Left ventricle myocardium superior (tissue), 1 donor: ENCODE measurements at regions not wholly inside any gene's neighbourhood (a gene's known extent, or its start where the extent isn't known, plus 50 kb on each side); places are given as distances from the start of the nearest gene placed in this dataset.
"Not testable (repeated sequence)": the region's sequence is repeated elsewhere in the genome, so short reads cannot be mapped to it uniquely, and the experiment has no call there.

Experiments
- ATAC-seq: fragments of 200-7000 bp; cut with Tn5 transposase; one replicate; pipeline ENCODE4 v1.9.1; 2020; ENCODE audit warnings: mild to moderate bottlenecking, moderate library complexity
- DNase-seq: peaks from one replicate; pipeline ENCODE4 v3.0.0-alpha.2; 2020
- intact Hi-C: fragments of 100-400 bp; cut with micrococcal nuclease; formaldehyde crosslinking; loops from one replicate; pipeline ENCODE4 v1.11.0; 2022
- donor health status: DM: no; HTN: yes; CAD: no; lungs with severe emphysema.

DNA sequence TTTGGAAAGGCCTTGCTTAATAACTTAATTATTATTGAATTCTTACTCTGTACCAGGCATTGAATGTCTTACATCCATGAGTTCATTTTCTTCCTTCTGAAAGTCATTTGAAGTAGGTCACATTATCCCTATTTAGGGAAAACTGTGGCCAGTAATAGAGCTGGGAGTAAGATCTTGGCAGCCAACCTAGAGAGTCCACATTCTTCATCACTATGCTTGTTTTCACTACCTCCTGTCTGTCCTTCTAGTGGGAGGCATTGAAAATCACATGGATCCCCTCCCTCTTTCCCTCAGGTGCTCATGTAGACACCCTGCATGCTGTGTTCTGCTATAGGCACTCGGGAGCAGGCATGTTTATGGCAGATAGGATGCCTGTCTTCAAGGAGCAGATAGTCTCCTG lies 154.9 kb downstream of the EBLN2 start:
- DNase-seq (no peak), ATAC-seq (no peak)
- intact Hi-C loops, result no loop called here

DNA sequence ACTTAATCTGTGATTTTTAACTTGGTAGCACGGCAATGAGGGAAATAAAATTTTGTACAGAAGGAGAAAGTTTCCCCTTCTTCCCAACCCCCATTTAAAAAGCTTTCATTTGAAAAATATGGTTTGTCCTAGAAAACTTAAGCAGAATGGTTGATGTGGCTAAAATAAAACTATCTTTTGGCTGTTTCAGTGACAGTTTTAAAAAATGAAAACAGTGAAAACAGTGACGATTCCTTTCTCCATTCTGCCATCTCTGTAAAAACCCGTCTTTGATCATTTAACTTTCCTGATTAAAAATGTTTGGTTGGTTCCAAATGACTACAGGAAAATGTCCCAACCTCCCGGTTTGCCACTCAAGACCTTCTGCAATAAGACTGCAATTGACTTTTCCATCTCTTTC lies 160.7 kb downstream of the EBLN2 start:
- no peak for ATAC-seq
- DNase-seq, result no peak
- intact Hi-C loops, result no loop called here

GRCh38 chr3:73225146-73225855 lies 163.8 kb downstream of the EBLN2 start:
- intact Hi-C loops, result no loop called here
- DNase-seq (no peak), ATAC-seq (no peak)

- ATAC-seq (no peak), DNase-seq (no peak)
- intact Hi-C loops, result no loop called here
Measured at GRCh38 chr3:73225991-73226390, 164.5 kb downstream of the EBLN2 start.

DNA sequence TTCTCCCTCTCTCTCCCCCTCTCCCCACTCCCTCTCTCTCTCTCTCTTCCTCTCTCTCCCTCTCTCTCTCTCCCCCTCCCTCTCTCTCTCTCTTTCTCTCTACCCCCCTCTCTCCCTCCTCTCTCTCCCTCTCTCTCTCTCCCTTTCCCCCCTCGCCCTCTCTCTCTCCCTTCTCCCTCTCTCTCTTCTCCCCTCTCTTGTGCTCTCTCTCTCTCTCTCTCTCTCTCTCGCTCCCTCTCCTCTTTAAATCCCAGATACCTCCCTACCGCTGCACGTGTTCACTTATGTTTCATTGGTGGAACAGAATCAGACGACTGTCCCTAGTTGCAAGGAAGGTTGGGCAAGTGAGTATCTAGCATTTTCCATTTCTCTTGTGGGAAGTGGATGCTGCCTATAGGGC lies 166.5 kb downstream of the EBLN2 start:
- intact Hi-C loops, result no loop called here
- DNase-seq (no peak), ATAC-seq (no peak)

DNA sequence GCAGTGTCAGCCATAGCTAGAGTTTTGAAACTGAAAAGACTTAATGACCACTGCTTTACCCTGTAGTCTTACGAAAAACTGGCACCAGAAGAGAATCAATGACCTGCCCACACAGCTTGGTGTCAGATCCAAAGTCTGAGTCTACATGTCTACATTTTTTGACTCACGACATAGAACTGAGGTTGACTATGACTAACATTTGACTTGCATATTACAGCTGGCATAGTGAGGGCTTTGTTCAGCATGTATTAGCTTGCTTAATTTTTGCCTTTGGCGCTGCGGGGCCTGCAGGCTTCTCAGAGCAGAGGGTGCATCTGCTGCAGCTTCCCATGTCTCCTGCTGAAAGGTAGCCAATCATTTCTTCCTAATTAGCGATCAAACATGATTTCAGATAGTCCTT lies 167.0 kb downstream of the EBLN2 start:
- DNase-seq, result no peak
- intact Hi-C loops, result no loop called here
- no peak for ATAC-seq

DNA sequence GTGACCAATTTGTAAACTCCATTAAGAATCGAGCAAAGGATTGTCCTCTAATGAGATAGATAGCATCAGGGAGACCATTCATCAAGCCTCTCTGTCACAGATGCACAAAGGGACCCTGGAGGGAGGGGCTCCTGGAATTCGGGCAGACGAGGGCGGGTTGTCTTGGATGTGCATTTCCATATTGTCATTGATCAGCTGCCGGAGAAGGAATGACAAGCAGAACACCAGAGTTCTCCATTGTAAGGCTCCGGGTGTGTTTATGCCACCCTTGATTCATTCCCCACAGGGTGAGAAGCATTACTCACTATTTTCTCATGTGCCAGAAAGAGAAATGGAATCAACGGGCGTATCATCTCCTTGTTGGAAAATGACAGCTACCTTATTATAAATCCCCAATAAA lies 167.5 kb downstream of the EBLN2 start:
- no peak for DNase-seq
- intact Hi-C loops, result no loop called here
- no peak for ATAC-seq

- ATAC-seq (no peak), DNase-seq (no peak)
Measured at GRCh38 chr3:73234354-73235014, 173.0 kb downstream of the EBLN2 start.

DNA sequence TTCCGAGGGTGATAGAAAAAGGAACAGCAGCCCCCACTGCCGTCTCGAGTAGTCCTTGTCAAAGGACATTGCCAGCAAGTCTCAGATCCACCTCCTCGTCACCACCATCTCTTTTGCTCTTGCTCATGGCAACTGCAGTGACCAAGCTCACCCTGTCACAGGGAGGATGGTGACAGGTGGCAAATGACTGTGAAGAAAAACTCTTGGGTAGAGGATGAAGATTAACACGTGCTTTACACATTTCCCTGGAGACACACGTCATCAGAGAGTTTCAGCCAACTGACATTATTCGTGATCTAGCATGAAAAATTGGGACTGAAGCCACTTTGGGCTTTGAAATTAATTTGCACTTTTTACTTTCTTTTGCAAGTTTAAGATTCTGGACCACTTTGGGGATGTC lies 174.3 kb downstream of the EBLN2 start:
- DNase-seq (no peak), ATAC-seq (no peak)
- intact Hi-C loops, result no loop called here

More at GRCh38 chr3:73234354-73235014, 173.0 kb downstream of the EBLN2 start:
- intact Hi-C loops, result no loop called here

DNA sequence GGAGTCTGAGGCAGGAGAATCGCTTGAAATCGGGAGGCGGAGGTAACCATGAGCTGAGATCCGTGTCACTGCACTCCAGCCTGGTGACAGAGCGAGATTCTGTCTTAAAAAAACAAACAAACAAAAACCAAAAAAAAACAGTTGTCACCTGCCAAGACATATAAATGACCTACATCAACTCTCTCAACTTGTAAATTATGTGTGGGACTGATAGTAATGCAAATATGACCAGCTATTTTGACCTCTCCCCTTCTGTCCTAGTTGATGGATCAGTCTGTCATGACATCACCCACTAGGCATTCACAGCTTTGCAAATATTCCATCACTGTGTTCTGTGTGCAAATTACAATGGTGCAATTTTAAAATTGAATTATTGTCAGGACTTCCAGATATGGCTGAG lies 175.4 kb downstream of the EBLN2 start:
- no peak for ATAC-seq
- no peak for DNase-seq
- intact Hi-C loops, result no loop called here

DNA sequence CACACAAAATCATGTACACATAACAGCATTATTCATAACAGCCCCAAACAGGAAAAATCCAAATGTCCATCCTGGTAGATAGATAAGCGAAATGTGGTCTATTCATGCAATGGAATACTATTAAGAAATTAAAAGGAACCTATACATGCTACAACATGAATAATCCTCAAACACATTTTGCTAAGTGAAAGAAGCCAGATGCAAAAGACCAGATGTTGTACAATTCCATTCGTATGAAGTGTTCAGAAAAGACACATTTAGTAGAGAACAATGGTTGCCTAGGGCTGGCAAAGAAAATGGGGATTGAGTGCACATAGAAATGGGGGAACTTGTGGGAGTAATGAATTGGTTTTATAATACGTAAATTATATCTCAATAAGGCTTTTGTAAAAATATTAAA lies 182.3 kb downstream of the EBLN2 start:
- no peak for DNase-seq
- no peak for ATAC-seq
- intact Hi-C loops, result no loop called here

- intact Hi-C loops, result no loop called here
- ATAC-seq, result no peak
- no peak for DNase-seq
Measured at GRCh38 chr3:73245459-73245858, 184.0 kb downstream of the EBLN2 start.

DNA sequence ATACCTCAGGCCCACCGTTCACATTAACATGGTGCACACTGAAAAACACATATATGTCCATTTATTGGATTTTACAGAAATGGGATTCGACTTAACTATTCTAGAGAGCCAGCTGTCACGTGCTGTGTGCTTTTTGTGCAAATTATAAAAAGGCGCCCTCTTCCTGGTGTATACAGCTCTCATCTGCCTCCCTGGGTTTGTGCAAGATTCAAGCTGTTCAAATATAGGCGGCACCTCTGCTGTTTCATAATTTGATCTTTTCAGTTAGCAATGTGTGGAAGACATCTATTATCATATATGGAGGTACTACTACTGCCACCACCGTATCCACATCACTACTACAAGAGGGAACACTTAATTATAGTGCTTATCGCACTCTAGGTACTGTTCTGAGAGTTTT lies 187.6 kb downstream of the EBLN2 start:
- no peak for ATAC-seq
- DNase-seq, result no peak
- intact Hi-C loops, result no loop called here

GRCh38 chr3:73254062-73254461 lies 192.6 kb downstream of the EBLN2 start:
- DNase-seq (no peak), ATAC-seq (no peak)
- intact Hi-C loops, result no loop called here

DNA sequence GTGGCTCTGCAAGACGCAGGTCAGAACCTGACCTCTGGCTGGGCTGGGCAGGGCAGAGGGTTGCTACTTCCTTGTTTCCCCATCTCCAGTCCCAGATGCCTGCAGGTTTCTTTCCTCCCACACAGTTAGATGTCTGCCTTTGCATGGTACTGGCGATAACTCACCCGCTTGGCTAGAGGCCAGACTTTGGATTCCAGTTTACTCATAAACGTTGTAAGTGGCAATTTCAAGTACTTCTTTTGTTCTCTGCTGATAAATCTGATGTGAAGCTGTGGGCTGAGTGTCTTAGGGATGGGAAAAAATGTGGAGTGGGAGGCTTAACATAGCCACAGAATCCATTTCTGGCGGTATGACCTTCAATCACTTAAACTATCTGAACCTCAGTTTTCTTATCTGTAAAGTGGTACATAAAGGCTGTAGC lies 194.2 kb downstream of the EBLN2 start:
- peak; percentile 26 for ATAC-seq
- intact Hi-C loops, result no loop called here
- DNase-seq, result no peak

DNA sequence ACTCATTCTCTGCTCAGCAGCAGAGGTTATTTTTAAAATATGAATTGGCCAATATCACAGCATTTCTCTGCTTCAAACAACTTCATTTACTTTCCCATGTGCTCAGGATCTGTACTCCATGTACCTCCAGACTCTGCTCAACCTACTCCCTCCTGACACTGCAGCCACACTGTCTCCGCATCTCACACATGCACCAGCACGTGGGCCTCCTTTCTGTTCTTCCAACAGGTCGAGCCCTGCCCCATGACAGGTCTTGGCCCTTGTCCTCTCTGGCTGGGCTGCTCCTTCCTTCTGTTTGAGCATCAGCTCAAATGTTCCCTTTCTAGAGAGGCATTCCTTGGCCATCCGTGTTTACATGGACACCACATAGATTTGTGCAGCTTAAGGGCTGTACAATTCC lies 195.7 kb downstream of the EBLN2 start:
- intact Hi-C loops, result no loop called here
- ATAC-seq (no peak), DNase-seq (no peak)

DNA sequence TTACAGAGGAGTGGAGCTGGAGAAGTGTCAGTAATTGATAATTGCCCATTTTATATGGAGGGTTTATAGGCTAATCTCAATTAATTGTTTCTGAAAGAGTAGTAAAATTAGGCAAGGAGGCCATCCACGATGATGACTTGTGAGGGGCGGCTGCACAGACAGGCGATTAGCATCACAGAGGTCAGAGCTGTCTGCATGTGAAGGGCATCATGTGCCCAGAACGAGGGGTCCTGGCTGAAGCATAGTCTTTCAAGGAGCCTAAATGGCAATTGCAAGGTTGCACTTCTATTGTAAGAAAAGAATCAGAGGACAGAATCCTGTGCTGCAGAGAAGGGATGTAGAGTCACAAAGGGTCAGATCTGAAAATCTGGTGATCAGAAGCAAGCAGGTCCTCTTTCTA lies 196.6 kb downstream of the EBLN2 start:
- intact Hi-C loops, result no loop called here

DNA sequence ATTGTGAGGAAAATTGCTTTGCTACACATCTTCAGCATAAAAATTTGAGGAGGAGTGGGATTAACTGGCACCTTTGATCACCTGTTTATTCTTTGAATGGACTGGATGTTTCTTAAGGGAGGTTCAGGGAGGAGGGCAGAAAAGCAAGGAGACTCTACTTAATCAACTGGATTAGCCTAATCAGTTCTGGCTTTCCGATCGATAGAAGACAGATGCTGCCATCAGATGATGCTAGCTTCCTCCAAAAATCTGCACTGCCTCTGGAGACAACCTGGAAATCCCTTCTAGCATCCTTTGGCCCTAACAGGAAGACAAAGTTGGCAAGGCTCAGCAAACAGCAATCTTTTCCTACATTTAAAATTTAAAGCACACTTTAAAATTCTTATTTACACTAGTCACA lies 197.8 kb downstream of the EBLN2 start:
- intact Hi-C loops, result no loop called here

More for the DNA sequence above, 196.6 kb downstream of the EBLN2 start:
- no peak for DNase-seq
- ATAC-seq, result no peak

GRCh38 chr3:73259856-73260255 lies 198.4 kb downstream of the EBLN2 start:
- intact Hi-C loops, result no loop called here
- ATAC-seq, result no peak
- no peak for DNase-seq

More for the DNA sequence above, 197.8 kb downstream of the EBLN2 start:
- ATAC-seq (no peak), DNase-seq (no peak)

DNA sequence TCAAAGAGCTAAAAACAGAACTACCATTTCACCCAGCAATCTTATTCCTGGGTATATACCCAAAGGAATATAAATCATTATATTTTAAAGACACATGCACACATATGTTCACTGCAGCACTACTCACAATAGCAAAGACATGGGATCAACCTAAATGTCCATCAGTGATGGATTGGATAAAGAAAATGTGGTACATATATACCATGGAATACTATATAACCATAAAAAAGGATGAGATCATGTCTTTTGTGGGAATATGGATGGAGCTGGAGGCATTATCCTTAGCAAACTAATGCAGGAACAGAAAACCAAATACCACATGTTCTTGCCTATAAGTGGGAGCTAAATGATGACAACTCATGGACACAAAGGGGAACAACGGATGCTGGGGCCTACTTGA lies 205.1 kb downstream of the EBLN2 start:
- ATAC-seq, DNase-seq, intact Hi-C loops: not testable (repeated sequence)

DNA sequence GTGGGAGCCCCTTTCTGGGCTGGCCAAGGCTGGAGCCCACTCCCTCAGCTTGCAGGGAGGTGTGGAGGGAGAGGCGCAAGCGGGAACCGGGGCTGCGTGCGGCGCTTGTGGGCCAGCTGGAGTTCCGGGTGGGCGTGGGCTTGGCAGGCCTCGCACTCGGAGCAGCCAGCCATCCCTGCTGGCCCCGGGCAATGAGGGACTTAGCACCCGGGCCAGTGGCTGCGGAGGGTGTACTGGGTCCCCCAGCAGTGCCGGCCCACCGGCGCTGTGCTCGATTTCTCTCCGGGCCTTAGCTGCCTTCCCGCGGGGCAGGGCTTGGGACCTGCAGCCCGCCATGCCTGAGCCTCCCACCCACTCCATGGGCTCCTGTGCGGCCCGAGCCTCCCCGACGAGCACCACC lies 207.7 kb downstream of the EBLN2 start:
- ATAC-seq, intact Hi-C loops, DNase-seq: not testable (repeated sequence)
